GM21423 (cell line): ENCODE measurements at regions not wholly inside any gene's neighbourhood (a gene's known extent, or its start where the extent isn't known, plus 50 kb on each side); places are given as distances from the start of the nearest gene placed in this dataset.

Experiments
- ATAC-seq: cut with Tn5 transposase; IDR thresholded peaks from one replicate; pipeline ENCODE4 v1.9.1; 2021; ENCODE audit warnings: mild to moderate bottlenecking, moderate library complexity; ENCODE audit not compliant: unreplicated experiment

GRCh38 chr10:110432084-110432483 is 65.6 kb upstream of the DUSP5 start:
- ATAC-seq, result no peak

GRCh38 chr10:110432814-110433565 is 64.7 kb upstream of the DUSP5 start:
- ATAC-seq, result no peak

- ATAC-seq, result no peak
Observed at GRCh38 chr10:110433740-110434139, 64.0 kb upstream of the DUSP5 start.

GRCh38 chr10:110434489-110435096 is 63.1 kb upstream of the DUSP5 start:
- ATAC-seq, result no peak

GRCh38 chr10:110436554-110437350 is 61.0 kb upstream of the DUSP5 start:
- no peak for ATAC-seq

- ATAC-seq, result no peak
Observed at GRCh38 chr10:110437351-110437605, 60.4 kb upstream of the DUSP5 start.

- no peak for ATAC-seq
Observed at GRCh38 chr10:110437761-110438341, 59.9 kb upstream of the DUSP5 start.

- no peak for ATAC-seq
Observed at GRCh38 chr10:110442746-110443145, 55.0 kb upstream of the DUSP5 start.

GRCh38 chr10:110443239-110444003 is 54.3 kb upstream of the DUSP5 start:
- no peak for ATAC-seq

GRCh38 chr10:110444004-110444337 is 53.7 kb upstream of the DUSP5 start:
- no peak for ATAC-seq

GRCh38 chr10:110445871-110446270 is 51.8 kb upstream of the DUSP5 start:
- ATAC-seq, result no peak

- no peak for ATAC-seq
Observed at GRCh38 chr10:110446277-110446676, 51.4 kb upstream of the DUSP5 start.

- no peak for ATAC-seq
Observed at GRCh38 chr10:110446954-110447608, 50.6 kb upstream of the DUSP5 start.

- no peak for ATAC-seq
Observed at GRCh38 chr10:110447886-110448285, 49.8 kb upstream of the DUSP5 start.
